Activated naive CD8-positive, alpha-beta T cell treated with anti-CD3 and anti-CD28 coated beads, Interleukin-2, amount 10 ng/mL, durations not matched to agents 7 days and 5 days (primary cell): ENCODE measurements at regions not wholly inside any gene's neighbourhood (a gene's known extent, or its start where the extent isn't known, plus 50 kb on each side); places are given as distances from the start of the nearest gene placed in this dataset.
"Not testable (repeated sequence)": the region's sequence is repeated elsewhere in the genome, so short reads cannot be mapped to it uniquely, and the experiment has no call there.

Source experiments
- ATAC-seq: fragments of 150-1000 bp; cut with Tn5 transposase; one replicate; pipeline ENCODE4 v1.10.0; 2021; ENCODE audit warnings: low read depth, moderate library complexity
- POLR2A ChIA-PET: fragments of 350-600 bp; sonication (Branson Sonifier 250); formaldehyde crosslinking; loops from one replicate; lab custom pipeline; 2021; ENCODE audit warnings: antibody characterized with exemption; lab: Charles Lee
- DNase-seq: peaks from one replicate; pipeline ENCODE4 v3.0.0; 2021
- H3K27ac Mint-ChIP-seq: one replicate; pipeline ENCODE4 v1.8.0; 2022; ENCODE audit warnings: mild to moderate bottlenecking, mixed read lengths
- H3K27me3 Mint-ChIP-seq: one replicate; pipeline ENCODE4 v1.8.0; 2022; ENCODE audit warnings: mild to moderate bottlenecking, moderate library complexity, mixed read lengths
- H3K36me3 Mint-ChIP-seq: one replicate; pipeline ENCODE4 v1.8.0; 2021; ENCODE audit warnings: mild to moderate bottlenecking, mixed read lengths
- H3K4me1 Mint-ChIP-seq: one replicate; pipeline ENCODE4 v1.8.0; 2021; ENCODE audit warnings: mixed read lengths
- H3K4me3 Mint-ChIP-seq: one replicate; pipeline ENCODE4 v1.8.0; 2022; ENCODE audit warnings: mild to moderate bottlenecking, moderate library complexity, mixed read lengths
- H3K9me3 Mint-ChIP-seq: one replicate; pipeline ENCODE4 v1.8.0; 2021; ENCODE audit warnings: mixed read lengths

DNA sequence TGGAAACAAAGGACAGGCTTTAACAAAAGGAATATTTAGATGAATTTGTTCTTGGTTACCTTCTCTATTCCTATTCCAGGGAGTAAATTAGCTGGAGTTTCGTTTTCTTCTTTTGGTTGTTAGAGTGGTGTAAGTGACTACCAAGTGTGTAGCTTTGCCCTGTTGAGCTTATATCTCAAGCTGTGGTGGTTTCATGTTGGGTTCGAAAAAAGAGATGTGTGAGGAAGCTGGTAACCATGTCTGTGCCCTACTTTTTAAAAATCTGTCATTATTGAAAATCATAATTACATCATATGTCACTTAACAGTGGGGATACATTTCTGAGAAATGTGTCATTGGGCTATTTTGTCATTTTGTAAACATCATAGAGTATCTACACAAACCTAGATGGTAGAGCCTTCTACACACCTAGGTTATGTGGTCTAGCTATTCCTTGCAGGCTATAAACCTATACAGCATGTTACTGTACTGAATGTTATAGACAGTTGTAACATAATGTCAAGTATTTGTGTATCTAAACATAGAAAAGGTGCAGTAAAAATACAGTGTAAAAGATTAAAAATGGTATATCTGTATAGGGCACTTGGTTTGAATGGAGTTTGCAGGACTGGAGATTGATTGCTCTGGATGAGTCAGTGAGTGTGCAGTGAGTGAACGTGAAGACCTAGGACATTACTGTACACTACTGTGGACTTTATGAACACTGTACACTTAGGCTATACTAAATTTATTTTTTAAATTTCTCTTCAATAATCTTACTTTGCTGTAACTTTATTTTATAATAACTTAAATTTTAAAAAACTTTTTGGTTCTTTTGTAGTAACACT, 90.4 kb downstream of the SEPTIN7 start:
- POLR2A ChIA-PET: no interaction called here
- Mint-ChIP-seq H3K4me3 (no peak overlapping the region), H3K9me3 (peaks cover 1% of the 10 kb centered on the region), H3K36me3 (peaks cover 43% of the 10 kb centered on the region), H3K4me1 (peaks cover 11% of the 10 kb centered on the region), H3K27ac (no peak overlapping the region), H3K27me3 (no peaks in the 10 kb centered on the region)
- no peak for DNase-seq
- ATAC-seq: no peak

DNA sequence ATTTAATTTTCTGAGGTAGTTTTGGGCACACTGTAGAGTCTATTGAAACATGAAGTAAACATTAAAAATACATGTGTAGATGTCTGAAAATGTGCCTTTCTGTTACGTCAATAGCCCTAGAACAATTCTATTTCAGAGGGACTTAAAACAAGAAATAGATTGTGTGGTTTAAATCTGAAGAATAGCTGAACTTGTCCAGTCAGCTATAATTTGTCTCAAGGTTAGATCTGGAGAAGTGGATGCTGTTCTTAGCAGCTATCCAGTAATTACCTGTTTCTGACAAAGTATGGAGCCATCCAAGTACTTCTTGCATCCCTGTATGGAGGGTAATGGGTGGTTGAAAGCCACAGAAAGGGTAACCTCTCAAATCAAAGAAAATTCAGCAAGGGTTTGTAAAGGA, 92.8 kb downstream of the SEPTIN7 start:
- DNase-seq: no peak
- Mint-ChIP-seq H3K27me3 (no peaks in the 10 kb centered on the region), H3K4me1 (peaks cover 11% of the 10 kb centered on the region), H3K27ac (no peak overlapping the region), H3K9me3 (peaks cover 1% of the 10 kb centered on the region), H3K36me3 (peaks cover 39% of the 10 kb centered on the region), H3K4me3 (no peak overlapping the region)
- POLR2A ChIA-PET: no interaction called here
- no peak for ATAC-seq

GRCh38 chr7:35894721-35895120, 93.9 kb downstream of the SEPTIN7 start:
- Mint-ChIP-seq H3K4me1 (peaks cover 9% of the 10 kb centered on the region), H3K9me3 (peaks cover 1% of the 10 kb centered on the region), H3K27me3 (no peaks in the 10 kb centered on the region), H3K36me3 (peaks cover 32% of the 10 kb centered on the region), H3K4me3 (no peak overlapping the region), H3K27ac (no peak overlapping the region)
- ATAC-seq (no peak), DNase-seq (no peak)
- POLR2A ChIA-PET: no interaction called here

DNA sequence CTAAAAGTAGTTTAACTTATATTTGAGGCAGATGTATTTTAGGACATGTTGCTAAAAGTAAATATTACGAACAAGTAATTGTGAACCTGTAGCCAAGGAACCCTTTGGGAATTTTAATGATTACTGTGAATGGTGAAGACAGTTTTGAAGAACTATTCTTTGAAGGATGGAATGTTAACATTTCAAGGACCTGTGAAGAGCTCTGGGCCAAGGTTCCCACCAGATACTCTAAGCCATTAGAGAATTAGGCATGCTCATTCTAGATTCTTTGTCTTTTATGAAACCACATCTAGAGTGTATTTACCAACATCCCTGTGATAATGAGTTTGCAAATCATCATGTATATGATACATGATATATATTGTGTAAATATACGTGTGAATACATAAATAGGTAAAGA, 99.8 kb downstream of the SEPTIN7 start:
- H3K27ac Mint-ChIP-seq: no peak overlapping the region
- H3K36me3 Mint-ChIP-seq: peaks cover 16% of the 10 kb centered on the region
- H3K27me3 Mint-ChIP-seq: no peaks in the 10 kb centered on the region
- no peak for ATAC-seq
- H3K9me3 Mint-ChIP-seq: no peaks in the 10 kb centered on the region
- POLR2A ChIA-PET: no interaction called here
- no peak for DNase-seq
- H3K4me3 Mint-ChIP-seq: no peak overlapping the region
- H3K4me1 Mint-ChIP-seq: peaks cover 2% of the 10 kb centered on the region

GRCh38 chr7:35905555-35905954, 104.7 kb downstream of the SEPTIN7 start:
- no peak overlapping the region for H3K27ac Mint-ChIP-seq

DNA sequence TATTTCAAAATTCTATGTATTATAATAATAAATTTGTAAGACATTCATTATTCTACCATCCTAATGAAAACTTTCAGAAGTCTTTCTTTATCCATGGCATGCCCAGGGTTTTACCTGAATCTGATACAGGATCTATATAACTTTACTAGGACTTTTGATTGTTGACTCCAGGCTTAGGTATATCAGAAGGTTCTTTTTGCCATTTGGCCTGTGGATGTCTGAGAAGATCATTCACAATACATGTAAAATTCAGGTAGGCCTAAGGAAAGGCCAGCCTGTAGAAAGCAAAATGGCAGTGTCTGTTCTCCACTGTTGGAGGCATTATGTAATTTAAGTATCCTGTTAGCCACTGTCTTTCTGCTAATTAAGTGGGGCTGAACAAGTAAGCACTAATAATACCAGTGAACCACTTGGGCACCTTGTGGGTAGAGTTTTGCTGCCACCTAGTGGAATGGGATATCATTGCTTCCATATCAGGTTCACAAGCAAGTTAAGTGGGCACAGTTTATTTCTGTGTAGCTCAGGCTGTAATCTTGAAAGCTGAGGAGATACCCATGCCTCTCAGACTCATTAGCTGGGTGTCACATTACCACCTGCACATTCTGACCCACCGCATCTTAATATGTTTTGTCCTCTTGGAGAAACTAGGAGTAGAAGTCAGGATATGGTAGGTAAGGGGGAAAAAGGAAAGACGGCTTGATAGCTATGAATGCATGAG, 105.5 kb downstream of the SEPTIN7 start:
- ATAC-seq: peak; percentile 76
- peaks cover 13% of the 10 kb centered on the region for H3K4me1 Mint-ChIP-seq
- DNase-seq: no peak
- no peaks in the 10 kb centered on the region for H3K27me3 Mint-ChIP-seq
- peaks cover 17% of the 10 kb centered on the region for H3K36me3 Mint-ChIP-seq
- H3K4me3 Mint-ChIP-seq: no peak overlapping the region
- H3K27ac Mint-ChIP-seq: no peak overlapping the region
- POLR2A ChIA-PET: interaction anchor here (1.4 kb wide), 2 partner anchors 105 to 215 kb away, joined by 3 to 4 read pairs; partner anchors contain the start of gene SEPTIN7
- H3K9me3 Mint-ChIP-seq: no peaks in the 10 kb centered on the region

More at GRCh38 chr7:35905555-35905954, 104.7 kb downstream of the SEPTIN7 start:
- POLR2A ChIA-PET: no interaction called here
- H3K9me3 Mint-ChIP-seq: no peaks in the 10 kb centered on the region
- ATAC-seq (no peak), DNase-seq (no peak)
- H3K27me3 Mint-ChIP-seq: no peaks in the 10 kb centered on the region
- H3K4me3 Mint-ChIP-seq: no peak overlapping the region
- H3K36me3 Mint-ChIP-seq: peaks cover 13% of the 10 kb centered on the region
- H3K4me1 Mint-ChIP-seq: peaks cover 13% of the 10 kb centered on the region

DNA sequence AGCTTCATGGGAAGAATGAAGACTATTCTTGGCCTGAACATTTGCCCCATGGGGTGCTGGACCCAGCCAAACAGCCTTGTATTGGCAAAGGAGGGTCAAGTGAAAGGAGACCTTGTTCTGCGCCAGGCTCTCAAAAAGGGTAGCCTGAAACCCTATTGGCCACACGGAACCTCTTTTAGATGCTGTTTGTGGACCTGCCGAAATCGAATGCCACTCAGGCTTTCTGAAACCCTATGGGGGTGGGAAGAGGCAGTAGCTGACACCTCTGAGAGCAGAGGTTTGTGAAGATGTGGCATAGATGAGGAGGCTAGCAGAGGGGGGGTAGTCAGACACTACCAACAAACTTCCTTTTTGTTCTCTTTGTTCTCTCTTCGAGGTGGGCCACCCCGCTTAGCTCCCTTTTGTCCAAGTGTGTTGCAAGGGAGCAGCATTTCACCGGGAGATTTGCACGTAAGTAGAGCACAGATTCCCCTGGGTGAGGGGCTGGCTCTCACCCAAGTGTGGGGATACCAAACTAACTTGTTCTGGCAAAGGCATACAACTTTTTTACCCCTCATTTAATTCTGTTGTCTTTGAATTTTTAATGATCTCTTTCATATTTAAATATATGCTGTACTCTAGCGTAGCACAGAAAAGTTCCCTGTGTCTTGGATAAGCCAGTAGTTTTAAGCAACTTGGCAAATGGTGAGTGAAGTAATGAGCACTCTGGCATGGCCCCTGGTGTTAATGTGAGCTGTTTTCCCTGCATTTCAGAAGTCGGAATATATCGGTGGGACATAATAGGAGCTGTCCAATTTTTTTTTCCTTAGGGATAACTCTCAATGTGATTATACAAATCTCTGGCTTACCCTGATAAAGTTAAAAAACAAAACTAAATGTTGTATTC, 107.7 kb downstream of the SEPTIN7 start:
- Mint-ChIP-seq H3K27ac (no peak overlapping the region), H3K27me3 (no peaks in the 10 kb centered on the region), H3K4me1 (peaks cover 16% of the 10 kb centered on the region), H3K9me3 (no peaks in the 10 kb centered on the region), H3K36me3 (peaks cover 27% of the 10 kb centered on the region), H3K4me3 (no peak overlapping the region)
- POLR2A ChIA-PET: no interaction called here
- no peak for ATAC-seq
- DNase-seq: no peak

DNA sequence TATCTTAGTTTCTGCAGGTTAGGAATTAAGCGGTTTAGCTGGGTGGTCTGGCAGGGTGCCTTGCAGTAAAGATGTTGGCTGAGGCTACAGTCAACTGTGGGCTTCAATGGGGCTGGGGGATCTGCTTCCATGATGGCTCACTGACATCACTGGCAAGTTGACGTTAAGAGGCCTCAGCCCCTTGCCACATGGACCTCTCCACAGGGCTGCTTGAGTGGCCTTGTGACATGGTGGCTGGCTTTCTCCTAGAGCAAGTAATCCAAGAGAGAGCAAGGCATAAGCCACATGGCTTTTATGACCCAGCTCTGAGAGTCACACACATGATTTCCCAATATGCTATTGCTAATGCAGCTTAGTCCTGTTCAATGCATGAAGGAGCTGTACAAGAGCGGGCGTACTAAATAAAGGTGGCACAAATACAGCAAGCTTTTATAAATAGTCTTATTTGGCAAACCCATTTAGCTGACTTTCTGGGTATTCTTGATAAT, 109.1 kb downstream of the SEPTIN7 start:
- DNase-seq: no peak
- POLR2A ChIA-PET: no interaction called here

GRCh38 chr7:35910621-35911020, 109.8 kb downstream of the SEPTIN7 start:
- POLR2A ChIA-PET, H3K4me3 Mint-ChIP-seq, H3K27me3 Mint-ChIP-seq, H3K9me3 Mint-ChIP-seq, DNase-seq, ATAC-seq, H3K27ac Mint-ChIP-seq: not testable (repeated sequence)
- Mint-ChIP-seq H3K4me1 (peaks cover 17% of the 10 kb centered on the region), H3K36me3 (peaks cover 27% of the 10 kb centered on the region)

More for the DNA sequence above, 109.1 kb downstream of the SEPTIN7 start:
- ATAC-seq: no peak
- Mint-ChIP-seq H3K4me3 (no peak overlapping the region), H3K27me3 (no peaks in the 10 kb centered on the region), H3K36me3 (peaks cover 27% of the 10 kb centered on the region), H3K4me1 (peaks cover 17% of the 10 kb centered on the region), H3K9me3 (no peaks in the 10 kb centered on the region), H3K27ac (no peak overlapping the region)

DNA sequence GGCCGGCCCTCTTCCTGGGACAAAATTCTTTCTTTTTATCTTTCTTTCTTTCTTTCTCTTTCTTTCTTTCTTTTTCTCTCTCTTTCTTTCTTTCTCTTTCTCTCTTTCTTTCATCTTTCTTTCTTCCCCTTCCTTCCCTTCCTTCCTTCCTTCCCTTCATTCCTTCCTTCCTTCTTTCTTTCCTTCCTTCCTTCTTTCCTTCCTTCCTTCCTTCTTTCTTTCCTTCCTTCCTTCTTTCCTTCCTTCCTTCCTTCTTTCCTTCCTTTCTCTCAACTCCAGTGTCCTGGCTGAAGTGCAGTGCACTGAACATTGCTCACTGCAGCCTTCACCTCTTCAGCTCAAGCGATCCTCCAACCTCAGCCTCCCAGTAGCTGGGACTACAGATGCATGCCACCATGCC, 112.5 kb downstream of the SEPTIN7 start:
- H3K4me1 Mint-ChIP-seq, H3K4me3 Mint-ChIP-seq, ATAC-seq, DNase-seq, H3K27me3 Mint-ChIP-seq, H3K27ac Mint-ChIP-seq, POLR2A ChIA-PET, H3K9me3 Mint-ChIP-seq: not testable (repeated sequence)
- peaks cover 26% of the 10 kb centered on the region for H3K36me3 Mint-ChIP-seq

GRCh38 chr7:35914214-35914613, 113.4 kb downstream of the SEPTIN7 start:
- POLR2A ChIA-PET, H3K27ac Mint-ChIP-seq, H3K27me3 Mint-ChIP-seq, H3K4me1 Mint-ChIP-seq, H3K9me3 Mint-ChIP-seq, DNase-seq, ATAC-seq, H3K4me3 Mint-ChIP-seq: not testable (repeated sequence)
- H3K36me3 Mint-ChIP-seq: peaks cover 26% of the 10 kb centered on the region

GRCh38 chr7:35915247-35915955, 114.5 kb downstream of the SEPTIN7 start:
- ATAC-seq, POLR2A ChIA-PET, H3K4me3 Mint-ChIP-seq, H3K27ac Mint-ChIP-seq, DNase-seq, H3K9me3 Mint-ChIP-seq, H3K4me1 Mint-ChIP-seq, H3K27me3 Mint-ChIP-seq: not testable (repeated sequence)
- H3K36me3 Mint-ChIP-seq: peaks cover 26% of the 10 kb centered on the region
